Mammary epithelial cell (primary cell): ENCODE measurements at regions not wholly inside any gene's neighbourhood (a gene's known extent, or its start where the extent isn't known, plus 50 kb on each side); places are given as distances from the start of the nearest gene placed in this dataset.

Experiments used
- CTCF ChIP-seq, 2 donors: IDR thresholded peaks in 1 of 2; conservative IDR thresholded peaks in 1 of 2; 2 replicates each; pipeline ENCODE4 v1.5.1; 2011 to 2012; ENCODE audit warnings: inconsistent platforms in 2 of 2, low read length in 2 of 2, mild to moderate bottlenecking in 2 of 2, control low read depth in 1 of 2, low read depth in 1 of 2; ENCODE audit not compliant: insufficient read depth in 1 of 2; ENCODE audit errors: extremely low read depth in 1 of 2
- EZH2 ChIP-seq: IDR thresholded peaks from 2 replicates; pipeline ENCODE4 v1.6.1; 2012; ENCODE audit warnings: low read length, inconsistent platforms, borderline replicate concordance

DNA sequence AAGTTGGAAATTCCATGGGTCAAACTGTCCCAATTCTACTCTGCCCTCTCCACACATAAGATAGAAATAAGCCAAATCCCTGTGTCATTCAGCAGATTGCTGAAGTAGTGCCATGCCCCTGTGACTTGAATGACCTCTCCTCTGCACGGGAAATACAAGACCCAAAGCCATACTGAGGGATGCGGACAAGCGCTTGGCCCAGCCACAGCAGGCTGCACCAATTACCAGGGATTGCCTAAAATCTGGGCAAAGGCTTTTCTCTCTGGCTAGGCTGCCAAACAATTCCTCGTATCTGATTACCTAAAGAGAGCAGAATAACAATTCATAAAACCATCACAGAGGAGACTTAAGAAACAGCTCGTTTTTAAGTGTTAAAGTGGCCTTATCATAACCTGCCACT is 421.8 kb upstream of the JARID2 start:
- TF ChIP-seq CTCF (conservative IDR thresholded peaks at IDR 0.05 in 1 of 2, IDR thresholded peaks at IDR 0.05 in 1 of 2; ENCODE audit: extremely low read depth in 1 of 2, insufficient read depth in 1 of 2, low read depth in 1 of 2, low read length in 2 of 2), result no peak
- TF ChIP-seq EZH2, result no peak
